ENCODE measurements at regions not wholly inside any gene's neighbourhood (a gene's known extent, or its start where the extent isn't known, plus 50 kb on each side); places are given as distances from the start of the nearest gene placed in this dataset.

DNA sequence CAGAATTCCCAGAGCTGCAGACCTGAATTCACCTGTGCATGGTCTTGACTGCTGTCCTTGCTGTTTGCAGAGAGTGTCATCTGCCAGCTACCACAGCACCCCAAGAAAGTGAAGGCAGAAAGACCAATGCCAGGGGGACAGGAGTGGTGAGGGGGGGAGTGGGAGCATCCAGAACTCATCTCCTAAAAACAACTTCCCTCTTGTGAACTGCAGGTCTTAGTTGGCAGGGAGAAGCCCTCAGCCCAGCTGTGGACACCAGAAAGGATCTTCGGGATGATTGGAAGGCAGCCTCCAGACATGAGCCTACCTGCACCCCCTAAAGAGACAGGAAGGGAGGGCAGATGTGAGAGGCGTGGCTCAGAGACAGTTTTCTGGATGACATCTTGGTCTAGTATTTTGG, 615.8 kb upstream of the MGMT start:
- Histone ChIP-seq H4K20me1 (ENCODE audit: insufficient read depth) (no peaks in the 10 kb centered on the region), H3K4me2 (ENCODE audit: low read length) (no peak overlapping the region), H3K36me3 (ENCODE audit: insufficient read depth, low read length) (no peaks in the 10 kb centered on the region), H3K9me3 (ENCODE audit: low read length) (no peaks in the 10 kb centered on the region), H3F3A (ENCODE audit: insufficient read depth, low read length, poor library complexity, severe bottlenecking) (no peaks in the 10 kb centered on the region), H3K9ac (ENCODE audit: low read length) (no peak overlapping the region), H3K9me2 (ENCODE audit: insufficient read depth, low read length) (no peaks in the 10 kb centered on the region), H3K79me2 (replicated peaks; ENCODE audit: insufficient read depth, low read length) (no peaks in the 10 kb centered on the region), H3K4me3 (ENCODE audit: low read length) (no peak overlapping the region), H3K27me3 (ENCODE audit: insufficient read depth, low read depth, low read length) (no peaks in the 10 kb centered on the region), H3K27ac (ENCODE audit: low read length) (no peak overlapping the region), H2AFZ (ENCODE audit: low read depth, low read length) (no peak overlapping the region)
- TF ChIP-seq MXI1 (conservative IDR thresholded peaks at IDR 0.05; ENCODE audit: poor library complexity, severe bottlenecking): no peak
- TF ChIP-seq RAD21 (conservative IDR thresholded peaks at IDR 0.05): no peak
- TF ChIP-seq, protein P1, sequence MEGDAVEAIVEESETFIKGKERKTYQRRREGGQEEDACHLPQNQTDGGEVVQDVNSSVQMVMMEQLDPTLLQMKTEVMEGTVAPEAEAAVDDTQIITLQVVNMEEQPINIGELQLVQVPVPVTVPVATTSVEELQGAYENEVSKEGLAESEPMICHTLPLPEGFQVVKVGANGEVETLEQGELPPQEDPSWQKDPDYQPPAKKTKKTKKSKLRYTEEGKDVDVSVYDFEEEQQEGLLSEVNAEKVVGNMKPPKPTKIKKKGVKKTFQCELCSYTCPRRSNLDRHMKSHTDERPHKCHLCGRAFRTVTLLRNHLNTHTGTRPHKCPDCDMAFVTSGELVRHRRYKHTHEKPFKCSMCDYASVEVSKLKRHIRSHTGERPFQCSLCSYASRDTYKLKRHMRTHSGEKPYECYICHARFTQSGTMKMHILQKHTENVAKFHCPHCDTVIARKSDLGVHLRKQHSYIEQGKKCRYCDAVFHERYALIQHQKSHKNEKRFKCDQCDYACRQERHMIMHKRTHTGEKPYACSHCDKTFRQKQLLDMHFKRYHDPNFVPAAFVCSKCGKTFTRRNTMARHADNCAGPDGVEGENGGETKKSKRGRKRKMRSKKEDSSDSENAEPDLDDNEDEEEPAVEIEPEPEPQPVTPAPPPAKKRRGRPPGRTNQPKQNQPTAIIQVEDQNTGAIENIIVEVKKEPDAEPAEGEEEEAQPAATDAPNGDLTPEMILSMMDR (IDR thresholded peaks at IDR 0.05; ENCODE audit: poor library complexity, severe bottlenecking): no peak
- TF ChIP-seq EP300 (conservative IDR thresholded peaks at IDR 0.05; ENCODE audit: poor library complexity, severe bottlenecking): no peak
- no peak for TF ChIP-seq POLR2AphosphoS5 (IDR thresholded peaks at IDR 0.05)
- TF ChIP-seq TAF1 (IDR thresholded peaks at IDR 0.05; ENCODE audit: low read depth): no peak
- no peak for TF ChIP-seq EZH2 (IDR thresholded peaks at IDR 0.05; ENCODE audit: borderline replicate concordance, insufficient read depth, low read length, poor library complexity, severe bottlenecking)
- TF ChIP-seq, protein P2, sequence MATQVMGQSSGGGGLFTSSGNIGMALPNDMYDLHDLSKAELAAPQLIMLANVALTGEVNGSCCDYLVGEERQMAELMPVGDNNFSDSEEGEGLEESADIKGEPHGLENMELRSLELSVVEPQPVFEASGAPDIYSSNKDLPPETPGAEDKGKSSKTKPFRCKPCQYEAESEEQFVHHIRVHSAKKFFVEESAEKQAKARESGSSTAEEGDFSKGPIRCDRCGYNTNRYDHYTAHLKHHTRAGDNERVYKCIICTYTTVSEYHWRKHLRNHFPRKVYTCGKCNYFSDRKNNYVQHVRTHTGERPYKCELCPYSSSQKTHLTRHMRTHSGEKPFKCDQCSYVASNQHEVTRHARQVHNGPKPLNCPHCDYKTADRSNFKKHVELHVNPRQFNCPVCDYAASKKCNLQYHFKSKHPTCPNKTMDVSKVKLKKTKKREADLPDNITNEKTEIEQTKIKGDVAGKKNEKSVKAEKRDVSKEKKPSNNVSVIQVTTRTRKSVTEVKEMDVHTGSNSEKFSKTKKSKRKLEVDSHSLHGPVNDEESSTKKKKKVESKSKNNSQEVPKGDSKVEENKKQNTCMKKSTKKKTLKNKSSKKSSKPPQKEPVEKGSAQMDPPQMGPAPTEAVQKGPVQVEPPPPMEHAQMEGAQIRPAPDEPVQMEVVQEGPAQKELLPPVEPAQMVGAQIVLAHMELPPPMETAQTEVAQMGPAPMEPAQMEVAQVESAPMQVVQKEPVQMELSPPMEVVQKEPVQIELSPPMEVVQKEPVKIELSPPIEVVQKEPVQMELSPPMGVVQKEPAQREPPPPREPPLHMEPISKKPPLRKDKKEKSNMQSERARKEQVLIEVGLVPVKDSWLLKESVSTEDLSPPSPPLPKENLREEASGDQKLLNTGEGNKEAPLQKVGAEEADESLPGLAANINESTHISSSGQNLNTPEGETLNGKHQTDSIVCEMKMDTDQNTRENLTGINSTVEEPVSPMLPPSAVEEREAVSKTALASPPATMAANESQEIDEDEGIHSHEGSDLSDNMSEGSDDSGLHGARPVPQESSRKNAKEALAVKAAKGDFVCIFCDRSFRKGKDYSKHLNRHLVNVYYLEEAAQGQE (IDR thresholded peaks at IDR 0.05; ENCODE audit: borderline replicate concordance): no peak
- TF ChIP-seq SMC3 (conservative IDR thresholded peaks at IDR 0.05; ENCODE audit: poor library complexity): no peak

DNA sequence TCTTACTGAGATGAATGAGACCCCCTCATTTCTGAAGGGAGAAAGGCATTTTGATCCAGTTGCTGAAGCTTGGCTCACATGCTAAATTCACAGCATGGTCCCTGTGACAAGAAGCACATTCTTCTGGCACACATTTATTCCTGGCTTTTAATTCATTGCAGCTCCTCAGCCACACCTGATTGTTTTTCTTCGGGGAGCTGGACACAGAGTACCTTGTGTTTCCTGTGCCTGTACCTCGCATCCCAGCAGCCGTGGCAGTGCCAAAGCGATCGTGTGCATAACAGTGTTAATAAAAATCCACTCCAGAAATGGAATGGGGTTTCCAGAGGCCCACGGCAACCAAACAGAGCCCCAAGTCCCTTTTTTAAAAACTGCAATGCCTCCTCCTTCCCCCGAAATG, 615.3 kb upstream of the MGMT start:
- Histone ChIP-seq H3K27ac (ENCODE audit: low read length) (no peak overlapping the region), H2AFZ (ENCODE audit: low read depth, low read length) (no peak overlapping the region), H3K79me2 (replicated peaks; ENCODE audit: insufficient read depth, low read length) (no peaks in the 10 kb centered on the region), H3K9ac (ENCODE audit: low read length) (no peak overlapping the region), H3K27me3 (ENCODE audit: insufficient read depth, low read depth, low read length) (no peaks in the 10 kb centered on the region), H3K9me2 (ENCODE audit: insufficient read depth, low read length) (no peaks in the 10 kb centered on the region), H3K4me2 (ENCODE audit: low read length) (no peak overlapping the region), H3K9me3 (ENCODE audit: low read length) (no peaks in the 10 kb centered on the region), H3K36me3 (ENCODE audit: insufficient read depth, low read length) (no peaks in the 10 kb centered on the region), H3K4me3 (ENCODE audit: low read length) (no peak overlapping the region), H3F3A (ENCODE audit: insufficient read depth, low read length, poor library complexity, severe bottlenecking) (no peaks in the 10 kb centered on the region), H4K20me1 (ENCODE audit: insufficient read depth) (no peaks in the 10 kb centered on the region)
- TF ChIP-seq EZH2 (IDR thresholded peaks at IDR 0.05; ENCODE audit: borderline replicate concordance, insufficient read depth, low read length, poor library complexity, severe bottlenecking) (no peak), MXI1 (conservative IDR thresholded peaks at IDR 0.05; ENCODE audit: poor library complexity, severe bottlenecking) (no peak), SMC3 (conservative IDR thresholded peaks at IDR 0.05; ENCODE audit: poor library complexity) (no peak)

DNA sequence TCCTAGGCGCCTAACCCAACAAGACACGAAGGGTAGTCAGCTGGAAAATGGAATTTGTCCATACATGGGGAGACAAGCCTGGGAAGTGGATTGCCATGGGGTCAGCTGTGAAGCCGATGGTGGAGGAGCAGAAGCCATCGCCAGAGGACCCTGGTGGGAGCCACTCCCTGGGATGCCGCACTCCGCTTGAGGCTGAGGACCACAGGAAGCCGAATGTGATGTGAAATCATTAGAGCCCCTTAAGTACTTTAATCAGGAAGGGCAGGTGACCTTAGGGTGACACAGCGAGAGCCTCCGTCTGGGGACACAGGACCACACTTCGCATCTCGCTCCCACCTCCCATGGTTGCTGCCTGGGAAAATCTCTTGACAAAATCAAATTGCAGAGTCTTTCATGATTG, 614.6 kb upstream of the MGMT start:
- Histone ChIP-seq H3K9me3 (ENCODE audit: low read length) (no peaks in the 10 kb centered on the region), H3K79me2 (replicated peaks; ENCODE audit: insufficient read depth, low read length) (no peaks in the 10 kb centered on the region), H3K4me3 (ENCODE audit: low read length) (no peak overlapping the region), H4K20me1 (ENCODE audit: insufficient read depth) (no peaks in the 10 kb centered on the region), H3K27me3 (ENCODE audit: insufficient read depth, low read depth, low read length) (no peaks in the 10 kb centered on the region), H3K4me2 (ENCODE audit: low read length) (no peak overlapping the region), H3K9ac (ENCODE audit: low read length) (no peak overlapping the region), H3K9me2 (ENCODE audit: insufficient read depth, low read length) (no peaks in the 10 kb centered on the region), H3K36me3 (ENCODE audit: insufficient read depth, low read length) (no peaks in the 10 kb centered on the region), H3F3A (ENCODE audit: insufficient read depth, low read length, poor library complexity, severe bottlenecking) (no peaks in the 10 kb centered on the region), H3K27ac (ENCODE audit: low read length) (no peak overlapping the region), H2AFZ (ENCODE audit: low read depth, low read length) (no peak overlapping the region)
- TF ChIP-seq, protein P1 (IDR thresholded peaks at IDR 0.05; ENCODE audit: poor library complexity, severe bottlenecking): no peak
- TF ChIP-seq EP300 (conservative IDR thresholded peaks at IDR 0.05; ENCODE audit: poor library complexity, severe bottlenecking) (no peak), POLR2AphosphoS5 (IDR thresholded peaks at IDR 0.05) (no peak), SMC3 (conservative IDR thresholded peaks at IDR 0.05; ENCODE audit: poor library complexity) (no peak), TAF1 (IDR thresholded peaks at IDR 0.05; ENCODE audit: low read depth) (no peak), MXI1 (conservative IDR thresholded peaks at IDR 0.05; ENCODE audit: poor library complexity, severe bottlenecking) (no peak), RAD21 (conservative IDR thresholded peaks at IDR 0.05) (no peak), EZH2 (IDR thresholded peaks at IDR 0.05; ENCODE audit: borderline replicate concordance, insufficient read depth, low read length, poor library complexity, severe bottlenecking) (no peak)
- TF ChIP-seq, protein P2 (IDR thresholded peaks at IDR 0.05; ENCODE audit: borderline replicate concordance): no peak
